GM23338 (cell line): ENCODE measurements at regions not wholly inside any gene's neighbourhood (a gene's known extent, or its start where the extent isn't known, plus 50 kb on each side); places are given as distances from the start of the nearest gene placed in this dataset.

Experiments
- ATAC-seq: fragments of 200-7000 bp; cut with Tn5 transposase; 3 replicates; pipeline ENCODE4 v1.9.1; 2020
- DNase-seq: peaks from one replicate; pipeline ENCODE4 v3.0.0-alpha.2; 2015; ENCODE audit warnings: low spot score
- H2AFZ ChIP-seq: fragments of 200-600 bp; sonication (generic); 2 replicates; pipeline ENCODE4 v1.8.0; 2016; ENCODE audit warnings: antibody characterized with exemption, mild to moderate bottlenecking, moderate library complexity
- H3F3A ChIP-seq: fragments of 200-600 bp; sonication (generic); replicated peaks from 2 replicates; pipeline ENCODE4 v1.8.0; 2017; ENCODE audit warnings: antibody characterized with exemption, mixed run types, low read depth
- H3K27ac ChIP-seq: fragments of 200-600 bp; sonication (generic); 2 replicates; pipeline ENCODE4 v1.6.1; 2016; ENCODE audit warnings: low read depth
- H3K27me3 ChIP-seq: fragments of 200-600 bp; sonication (generic); 2 replicates; pipeline ENCODE4 v1.8.0; 2016; ENCODE audit warnings: mild to moderate bottlenecking, mixed run types, moderate library complexity; ENCODE audit not compliant: insufficient read depth
- H3K36me3 ChIP-seq: fragments of 200-600 bp; sonication (generic); 2 replicates; pipeline ENCODE4 v1.8.0; 2016; ENCODE audit warnings: mild to moderate bottlenecking; ENCODE audit not compliant: insufficient read depth
- H3K4me1 ChIP-seq: fragments of 200-600 bp; sonication (generic); 2 replicates; pipeline ENCODE4 v1.8.0; 2016; ENCODE audit warnings: mild to moderate bottlenecking, moderate library complexity; ENCODE audit not compliant: insufficient read depth
- H3K4me2 ChIP-seq: fragments of 200-600 bp; sonication (generic); 2 replicates; pipeline ENCODE4 v1.7.1; 2017; ENCODE audit warnings: mixed run types
- H3K4me3 ChIP-seq: fragments of 200-600 bp; sonication (generic); 2 replicates; pipeline ENCODE4 v1.6.1; 2016; ENCODE audit warnings: mixed run types
- H3K79me2 ChIP-seq: fragments of 200-600 bp; sonication (generic); replicated peaks from 2 replicates; pipeline ENCODE4 v1.8.0; 2017; ENCODE audit warnings: mild to moderate bottlenecking; ENCODE audit not compliant: insufficient read depth
- H3K9me2 ChIP-seq: fragments of 200-600 bp; sonication (generic); 2 replicates; pipeline ENCODE4 v1.8.0; 2017; ENCODE audit not compliant: insufficient read depth
- H4K20me1 ChIP-seq: fragments of 200-600 bp; sonication (generic); replicated peaks from 2 replicates; pipeline ENCODE4 v1.8.0; 2017; ENCODE audit warnings: mild to moderate bottlenecking; ENCODE audit not compliant: insufficient read depth
- H3K27ac Mint-ChIP-seq: 2 replicates; pipeline ENCODE4 v1.8.0; 2020; ENCODE audit warnings: inconsistent platforms, mild to moderate bottlenecking, moderate library complexity, mixed read lengths
- H3K27me3 Mint-ChIP-seq: 3 replicates; pipeline ENCODE4 v1.8.0; 2022; ENCODE audit warnings: low read depth, mild to moderate bottlenecking, moderate library complexity, mixed read lengths, inconsistent platforms; ENCODE audit not compliant: insufficient read depth, poor library complexity
- H3K36me3 Mint-ChIP-seq: 3 replicates; pipeline ENCODE4 v1.8.0; 2021; ENCODE audit warnings: low read depth, mild to moderate bottlenecking, inconsistent platforms, moderate library complexity, mixed read lengths
- H3K4me1 Mint-ChIP-seq: 3 replicates; pipeline ENCODE4 v1.8.0; 2020; ENCODE audit warnings: mild to moderate bottlenecking, inconsistent platforms, mixed read lengths
- H3K4me3 Mint-ChIP-seq: 3 replicates; pipeline ENCODE4 v1.8.0; 2021; ENCODE audit warnings: moderate library complexity, mild to moderate bottlenecking, inconsistent platforms, mixed read lengths
- H3K9me3 Mint-ChIP-seq: 3 replicates; pipeline ENCODE4 v1.8.0; 2020; ENCODE audit warnings: moderate library complexity, mild to moderate bottlenecking, inconsistent platforms, mixed read lengths
- CREB1 ChIP-seq: fragments of 250-450 bp; sonication (Bioruptor Pico); IDR thresholded peaks from 2 replicates; pipeline ENCODE4 v1.5.0; 2020; ENCODE audit warnings: low read depth, mild to moderate bottlenecking, moderate library complexity
- CTCF ChIP-seq, 2 experiments: fragments of 200-600 bp in 1 of 2; sonication (generic) in 1 of 2; conservative IDR thresholded peaks; 2 replicates each; pipeline versions ENCODE4 v1.5.1 to v1.6.1; 2016 to 2017; ENCODE audit warnings: antibody characterized with exemption in 2 of 2, low read depth in 2 of 2, mild to moderate bottlenecking in 2 of 2, moderate library complexity in 1 of 2
- ETS1 ChIP-seq: IDR thresholded peaks from 2 replicates; pipeline ENCODE4 v1.6.1; 2016; ENCODE audit warnings: antibody characterized with exemption
- EZH2 ChIP-seq: fragments of 200-600 bp; sonication (generic); IDR thresholded peaks from one replicate; pipeline ENCODE4 v1.8.0; 2017; ENCODE audit warnings: antibody characterized with exemption, mild to moderate bottlenecking, low read depth; ENCODE audit not compliant: unreplicated experiment
- EZH2phosphoT487 ChIP-seq: fragments of 200-600 bp; sonication (generic); IDR thresholded peaks from one replicate; pipeline ENCODE4 v1.8.1; 2018; ENCODE audit warnings: antibody characterized with exemption; ENCODE audit not compliant: unreplicated experiment
- JUNB ChIP-seq: IDR thresholded peaks from one replicate; pipeline ENCODE4 v1.6.1; 2016; ENCODE audit warnings: antibody characterized with exemption; ENCODE audit not compliant: unreplicated experiment
- NANOG ChIP-seq: IDR thresholded peaks from 2 replicates; pipeline ENCODE4 v1.6.1; 2016; ENCODE audit warnings: antibody characterized with exemption, borderline replicate concordance
- POLR2AphosphoS5 ChIP-seq: IDR thresholded peaks from 2 replicates; pipeline ENCODE4 v1.6.1; 2016; ENCODE audit warnings: antibody characterized with exemption, low read depth
- REST ChIP-seq: IDR thresholded peaks from one replicate; pipeline ENCODE4 v1.6.1; 2018; ENCODE audit warnings: antibody characterized with exemption; ENCODE audit not compliant: unreplicated experiment
- STAT1 ChIP-seq: IDR thresholded peaks from one replicate; pipeline ENCODE4 v1.6.1; 2016; ENCODE audit warnings: antibody characterized with exemption; ENCODE audit not compliant: unreplicated experiment
- ZNF114 ChIP-seq: fragments of 250-450 bp; sonication (Bioruptor Pico); IDR thresholded peaks from 2 replicates; pipeline ENCODE4 v1.5.0; 2020; ENCODE audit warnings: mild to moderate bottlenecking, moderate library complexity
- ZNF331 ChIP-seq: fragments of 250-450 bp; sonication (Bioruptor Pico); IDR thresholded peaks from 2 replicates; pipeline ENCODE4 v1.5.0; 2020; ENCODE audit warnings: low read depth, mild to moderate bottlenecking, moderate library complexity
- ZNF462 ChIP-seq: fragments of 250-450 bp; sonication (Bioruptor Pico); IDR thresholded peaks from 2 replicates; pipeline ENCODE4 v1.5.0; 2020; ENCODE audit warnings: mild to moderate bottlenecking, moderate library complexity

- Histone ChIP-seq H3K4me2 (no peak overlapping the region), H3K36me3 (no peaks in the 10 kb centered on the region), H4K20me1 (no peaks in the 10 kb centered on the region), H3K27me3 (no peaks in the 10 kb centered on the region), H3K79me2 (no peaks in the 10 kb centered on the region), H3K4me1 (no peaks in the 10 kb centered on the region), H3K4me3 (no peak overlapping the region), H2AFZ (no peak overlapping the region), H3K9me2 (0 out of 2 replicates have a peak, but pooled peaks cover 5% of the 10 kb centered on the region), H3F3A (no peaks in the 10 kb centered on the region), H3K27ac (no peak overlapping the region)
- Mint-ChIP-seq H3K27me3 (peaks cover 2% of the 10 kb centered on the region), H3K4me3 (no peak overlapping the region), H3K4me1 (peaks cover 4% of the 10 kb centered on the region; the same call in 2 of the 3 replicates), H3K9me3 (no peaks in the 10 kb centered on the region), H3K36me3 (no peaks in the 10 kb centered on the region; the same call in 2 of the 3 replicates), H3K27ac (no peak overlapping the region)
- no peak for DNase-seq
- ATAC-seq, result no peak
- TF ChIP-seq CTCF (conservative IDR thresholded peaks at IDR 0.05; ENCODE audit: low read depth in 2 of 2) (no peak), STAT1 (no peak), JUNB (no peak), ETS1 (no peak), CREB1 (CRISPR knock-in tag) (no peak), EZH2phosphoT487 (no peak), REST (no peak), ZNF331 (CRISPR knock-in tag) (no peak), POLR2AphosphoS5 (no peak), EZH2 (no peak), NANOG (no peak), ZNF462 (CRISPR knock-in tag) (no peak), ZNF114 (CRISPR knock-in tag) (no peak)
Measured at GRCh38 chr2:3097804-3098203, 279.8 kb downstream of the EIPR1 start.
